HG02610 (cell line): ENCODE measurements at regions not wholly inside any gene's neighbourhood (a gene's known extent, or its start where the extent isn't known, plus 50 kb on each side); places are given as distances from the start of the nearest gene placed in this dataset.

Experiments used
- ATAC-seq: cut with Tn5 transposase; IDR thresholded peaks from one replicate; pipeline ENCODE4 v1.9.1; 2021; ENCODE audit warnings: mild to moderate bottlenecking, moderate library complexity; ENCODE audit not compliant: unreplicated experiment

DNA sequence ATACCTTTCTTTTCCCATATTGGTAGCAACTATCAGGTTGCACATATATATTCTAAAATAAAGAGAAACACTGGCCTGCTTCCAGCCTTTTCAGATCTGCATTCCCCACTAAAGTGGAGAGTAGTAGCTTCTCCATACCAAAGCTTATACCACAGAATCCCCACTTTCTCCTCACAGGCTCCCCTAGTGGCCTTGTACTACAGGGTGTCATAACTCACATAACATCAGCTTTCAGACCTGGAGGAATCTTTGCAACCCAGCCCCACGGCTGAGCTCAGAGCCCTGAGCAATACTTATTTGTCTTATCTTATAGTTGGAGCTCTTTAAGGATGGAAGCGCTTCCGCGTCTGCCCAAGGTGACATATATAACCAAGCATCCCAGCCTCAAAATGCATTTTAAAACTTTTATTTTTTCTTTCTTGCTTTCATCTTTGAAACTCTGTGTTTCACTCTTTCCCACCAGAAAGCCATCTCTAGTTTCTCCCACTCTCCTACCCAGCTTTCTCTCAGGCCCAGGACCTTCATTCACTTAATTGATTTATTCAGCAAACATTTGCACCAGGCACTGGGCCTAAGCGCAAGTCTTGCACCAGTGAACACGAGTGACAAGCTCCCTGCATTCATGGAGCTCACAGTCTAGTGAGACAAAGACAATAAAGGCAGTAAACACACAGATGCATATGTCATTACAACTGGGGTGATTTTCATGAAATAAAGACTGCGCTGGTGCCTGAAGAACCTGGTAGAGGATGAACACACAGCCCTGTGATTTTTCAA is 254.7 kb downstream of the IPO8 start:
- ATAC-seq = no peak

DNA sequence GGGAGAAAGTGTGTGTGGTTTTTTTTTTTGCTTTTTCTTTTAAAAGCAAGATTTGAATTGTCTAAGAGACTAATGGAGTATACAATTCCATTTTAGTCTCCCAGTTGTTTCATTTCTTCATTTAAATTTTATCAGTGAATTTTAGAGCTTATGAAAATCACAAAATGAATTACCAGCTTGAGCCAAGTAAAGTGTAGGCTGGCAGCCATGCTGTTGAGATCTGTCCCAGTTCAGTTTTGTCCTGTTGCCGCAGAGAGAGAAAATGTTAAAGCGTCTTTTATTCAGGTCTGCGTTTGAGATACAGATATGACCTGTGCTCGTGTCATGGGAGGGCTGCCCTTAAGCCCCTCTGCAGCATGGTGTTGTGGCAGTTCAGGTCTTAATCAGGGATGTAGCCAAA is 256.5 kb downstream of the IPO8 start:
- ATAC-seq = no peak

DNA sequence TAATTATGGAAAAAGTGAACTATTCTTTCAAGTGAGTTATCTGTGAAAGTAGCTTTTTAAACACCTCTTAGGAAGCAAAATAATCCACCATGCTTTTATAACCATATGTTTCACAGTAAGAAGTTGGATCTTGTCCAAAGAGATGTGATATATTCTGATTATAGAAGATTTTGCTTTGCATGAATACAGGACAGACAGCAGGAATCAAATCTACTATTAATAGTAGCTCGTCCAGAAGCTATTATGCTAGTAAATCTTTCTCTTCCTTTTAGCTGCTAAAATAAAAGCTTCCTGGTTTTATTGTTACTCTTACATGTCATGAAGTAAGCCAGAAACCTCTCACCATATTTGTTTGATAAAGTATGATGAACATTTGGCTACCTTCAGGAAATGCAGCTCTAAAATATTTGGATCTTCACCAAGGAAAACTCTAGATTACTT is 257.0 kb downstream of the IPO8 start:
- no peak for ATAC-seq

DNA sequence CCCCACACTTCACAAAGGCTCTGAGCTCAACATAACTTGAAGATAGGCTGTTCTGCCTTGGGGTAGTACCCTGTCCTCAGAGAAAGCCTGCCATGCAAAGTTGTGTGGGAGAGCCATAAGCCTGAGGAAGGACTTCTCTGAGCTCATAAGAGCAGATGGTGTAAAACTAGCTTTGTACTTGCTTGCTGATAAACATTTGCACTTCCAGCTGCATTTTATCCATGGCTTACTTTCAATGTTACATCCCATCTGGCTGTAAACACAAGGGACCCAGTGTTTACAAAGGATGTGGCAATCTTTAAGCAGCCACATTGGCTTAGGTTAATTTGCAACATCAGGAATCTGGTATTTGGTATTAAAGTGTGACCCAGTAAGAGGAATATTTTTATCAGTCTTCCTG is 258.1 kb downstream of the IPO8 start:
- ATAC-seq = no peak

DNA sequence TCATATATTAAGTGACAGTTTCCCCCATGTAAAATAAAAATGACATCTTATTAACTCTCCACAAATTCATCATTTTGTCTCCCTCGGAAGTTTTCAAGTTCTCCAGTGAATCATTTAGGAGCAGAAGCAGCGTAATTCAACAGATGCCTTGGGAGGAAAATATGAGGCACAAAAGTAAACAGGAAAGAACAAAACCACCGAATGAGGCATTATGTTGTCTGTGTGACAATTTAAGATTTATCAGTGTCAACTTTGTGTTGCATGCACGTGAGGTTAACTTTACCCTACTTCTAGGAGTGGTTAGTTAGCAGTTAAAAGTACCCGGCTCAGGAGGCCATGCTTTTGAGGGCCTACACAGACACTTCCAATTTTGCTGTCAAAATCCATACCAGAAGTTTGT is 258.6 kb downstream of the IPO8 start:
- no peak for ATAC-seq

DNA sequence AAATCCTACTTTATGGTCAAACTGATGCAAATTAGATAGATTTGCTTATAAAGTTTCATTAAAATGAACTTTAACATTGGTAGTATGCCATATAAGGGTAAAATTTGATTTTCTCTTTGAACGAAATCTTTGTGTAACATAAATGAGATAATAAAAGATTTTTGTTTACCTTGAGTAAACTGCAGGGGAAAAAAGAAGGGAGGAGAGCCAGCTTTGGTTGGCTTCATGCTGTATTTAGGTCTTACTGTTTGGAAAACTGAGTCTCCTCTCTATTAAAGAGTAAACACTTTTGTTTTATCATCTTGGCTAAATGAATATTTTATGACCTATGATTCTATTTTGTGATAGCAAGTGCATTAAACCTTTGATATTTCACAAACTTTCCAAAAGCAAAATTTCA is 267.6 kb downstream of the IPO8 start:
- ATAC-seq = no peak

DNA sequence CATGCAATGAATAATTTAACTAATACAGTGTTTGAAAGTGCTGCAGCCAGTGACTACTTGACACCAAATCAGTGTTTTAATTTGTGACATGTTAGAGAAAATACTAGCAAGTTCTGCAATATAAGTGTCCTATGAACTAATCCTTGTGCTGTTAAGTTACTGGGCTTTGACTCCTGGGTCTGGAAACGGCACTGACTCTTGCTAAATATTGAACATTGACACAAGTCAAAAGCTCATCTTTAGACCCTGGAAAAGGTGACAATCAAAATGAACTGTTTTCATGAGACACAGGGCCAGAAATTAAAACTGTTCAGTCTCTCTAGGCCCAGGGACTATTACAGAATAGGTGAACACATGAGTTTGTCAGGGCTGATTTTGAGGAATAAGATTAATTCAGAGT is 268.1 kb downstream of the IPO8 start:
- no peak for ATAC-seq

DNA sequence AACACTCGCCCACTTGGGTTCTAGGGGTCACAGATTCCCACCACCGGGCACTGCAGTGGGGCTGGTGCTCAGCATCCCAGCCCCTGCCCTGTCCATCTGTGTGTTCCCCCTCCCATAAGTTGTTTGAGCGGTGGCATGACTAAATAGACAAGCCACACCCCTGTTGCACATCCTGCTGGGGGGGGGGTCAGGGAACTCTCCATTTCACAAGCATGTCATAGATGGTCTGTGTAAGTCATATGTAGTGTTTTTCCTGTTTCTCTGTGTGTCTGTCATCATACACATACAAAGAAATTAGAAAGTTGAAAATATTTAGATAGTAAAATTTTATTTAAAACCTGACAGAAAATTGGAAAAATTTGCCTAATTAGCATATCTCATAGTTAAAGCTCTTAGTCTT is 270.2 kb downstream of the IPO8 start:
- ATAC-seq = no peak

DNA sequence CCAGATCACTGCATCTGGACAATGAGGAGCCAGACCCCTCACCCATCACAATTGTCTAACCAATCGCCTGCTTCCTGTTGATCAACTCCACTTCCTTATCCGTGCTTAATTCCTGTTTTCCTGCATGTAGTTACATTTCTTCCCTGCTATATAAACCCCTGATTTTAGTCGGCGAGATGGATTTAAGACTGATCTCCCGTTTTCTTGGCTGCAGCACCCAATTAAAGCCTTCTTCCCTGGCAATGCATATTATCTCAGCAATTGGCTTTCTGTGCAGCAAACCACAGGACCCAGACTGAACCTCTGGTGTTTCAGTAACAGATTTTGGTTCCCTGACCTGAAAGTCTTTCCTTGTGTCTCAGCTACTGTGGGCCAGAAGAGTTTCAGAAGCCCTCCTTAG is 272.3 kb downstream of the IPO8 start:
- no peak for ATAC-seq

DNA sequence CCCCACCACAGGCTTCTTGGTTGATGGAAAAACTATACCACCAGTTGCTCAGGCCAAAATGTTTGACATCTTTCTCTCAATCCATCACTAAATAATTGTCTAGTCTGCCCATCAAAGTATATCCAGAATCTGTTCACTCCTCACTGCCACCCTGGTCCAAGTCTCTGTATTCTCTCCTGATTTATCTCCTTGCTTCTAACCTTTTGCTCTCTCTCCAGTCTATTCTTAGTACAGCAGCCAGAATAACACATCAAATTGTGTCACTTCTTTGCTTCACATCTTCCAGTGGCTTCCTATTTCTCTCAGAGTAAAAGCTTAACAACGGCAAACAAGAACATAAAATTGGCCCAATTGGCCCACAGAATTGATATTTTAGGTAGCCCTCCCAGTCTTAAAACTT is 272.8 kb downstream of the IPO8 start:
- no peak for ATAC-seq

DNA sequence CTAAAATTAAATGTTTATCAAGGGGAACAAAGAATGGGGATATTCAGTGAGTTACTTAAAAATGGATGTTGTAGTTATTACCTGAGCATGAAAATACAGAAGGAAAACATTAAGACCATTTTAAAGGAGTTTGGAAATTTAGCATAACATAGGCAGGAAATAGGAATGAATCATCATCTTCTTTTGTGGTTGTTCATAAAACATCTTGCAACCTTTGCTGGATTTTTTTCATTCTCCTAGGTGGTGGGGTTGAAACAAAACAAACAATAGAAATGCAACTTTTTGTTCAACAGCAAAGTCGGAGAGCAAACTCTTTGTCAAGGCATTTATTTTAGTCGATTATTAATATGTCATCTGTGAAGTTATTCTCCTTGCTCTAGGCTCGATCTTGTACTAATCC is 275.1 kb downstream of the IPO8 start:
- no peak for ATAC-seq

DNA sequence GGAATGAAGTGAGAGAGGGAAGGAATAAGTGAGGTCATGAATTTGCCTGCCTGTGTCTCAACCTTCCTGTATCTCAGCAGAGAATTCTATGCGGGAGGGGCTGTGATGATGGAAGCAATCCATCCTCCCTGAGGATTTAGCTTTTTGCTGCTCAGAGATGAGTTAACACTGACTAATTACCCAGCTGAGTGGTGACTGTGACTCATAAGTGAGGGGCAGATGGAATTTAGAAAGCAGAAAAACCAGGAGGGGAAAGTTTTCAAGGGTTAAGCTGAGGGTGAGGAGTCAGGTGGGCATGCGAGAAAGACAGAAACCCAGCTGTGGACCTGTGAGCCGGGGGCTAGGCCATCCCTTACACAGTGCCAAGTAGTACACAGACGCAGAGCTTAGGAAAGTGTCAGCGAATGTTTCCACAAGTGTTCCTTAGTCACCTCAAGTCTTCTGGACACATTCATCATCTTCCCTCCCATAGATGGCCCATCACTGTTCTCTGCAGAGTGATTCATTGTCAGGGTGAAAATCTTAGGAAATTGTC is 277.9 kb downstream of the IPO8 start:
- no peak for ATAC-seq

DNA sequence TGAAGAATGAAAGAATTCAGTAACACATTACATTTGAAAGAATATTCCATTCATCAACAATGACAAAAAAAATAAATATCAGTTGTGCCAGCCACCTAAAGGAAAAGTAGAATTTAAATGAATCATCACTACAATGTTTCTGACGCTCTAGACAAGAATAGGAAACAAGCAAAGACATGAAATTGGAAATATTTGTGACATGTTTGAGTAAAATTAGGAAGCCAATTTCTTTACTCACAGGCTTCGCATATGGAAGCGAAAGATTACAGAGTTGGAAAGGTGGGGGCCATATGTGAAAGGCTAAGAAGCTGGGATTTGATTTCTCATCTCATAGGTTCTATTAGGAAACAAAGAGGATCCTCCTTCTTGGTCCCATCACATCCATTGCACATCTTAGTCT is 279.0 kb downstream of the IPO8 start:
- ATAC-seq = no peak

DNA sequence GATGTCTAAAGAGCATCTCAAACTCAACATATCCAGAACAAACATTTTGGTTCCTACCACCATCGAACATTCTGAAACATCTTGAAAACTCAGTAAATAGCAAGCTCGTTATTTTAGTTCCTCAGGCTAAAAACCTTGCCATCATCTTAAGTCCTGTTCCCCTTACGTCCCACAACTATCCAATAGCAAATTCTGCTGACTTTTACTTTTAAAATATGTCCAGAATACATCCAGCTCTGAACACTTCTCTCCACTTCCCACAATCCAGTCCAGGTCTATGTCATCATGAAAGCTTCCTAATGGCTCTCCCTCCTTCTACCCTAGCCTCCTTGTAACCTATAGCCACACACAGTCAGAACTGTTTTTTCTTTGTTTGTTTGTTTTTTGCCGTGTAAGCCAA is 279.9 kb downstream of the IPO8 start:
- no peak for ATAC-seq

DNA sequence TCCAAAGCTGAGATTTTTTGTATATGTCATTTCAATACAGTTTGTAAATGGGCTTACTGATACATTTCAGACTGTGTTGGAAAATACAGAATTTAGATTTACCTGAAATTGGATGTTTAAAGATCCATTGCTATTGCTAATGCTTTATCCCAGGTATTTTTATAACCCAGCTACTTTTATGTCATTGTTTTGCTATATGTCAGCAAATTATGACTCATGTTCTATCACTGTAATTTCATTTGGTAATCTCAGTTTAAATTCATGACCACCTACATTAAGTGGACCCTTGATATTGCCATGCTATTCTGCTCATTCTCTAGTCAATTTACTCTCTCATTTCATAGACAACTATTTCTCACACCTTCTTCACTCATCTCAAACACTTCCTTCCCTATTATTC is 281.2 kb downstream of the IPO8 start:
- ATAC-seq = no peak

DNA sequence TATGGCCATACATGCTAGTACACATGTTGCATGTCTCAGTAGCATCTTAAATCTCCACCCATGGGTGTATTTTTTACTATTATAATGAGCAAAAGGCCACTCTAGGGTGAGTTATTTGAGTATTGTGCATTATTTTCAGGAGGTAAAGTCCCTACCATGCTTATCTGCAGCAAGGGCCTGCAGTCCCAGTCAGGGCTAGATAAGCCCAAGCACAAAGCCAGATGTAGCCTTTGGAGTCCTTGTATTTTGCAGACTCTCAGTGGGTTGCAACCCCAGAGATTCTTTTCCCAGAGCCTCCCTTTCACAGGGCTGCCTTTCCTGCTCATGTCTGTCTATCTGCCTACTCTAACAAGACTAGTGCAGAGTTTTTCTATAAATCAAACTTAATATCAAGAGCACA is 295.3 kb downstream of the IPO8 start:
- no peak for ATAC-seq

DNA sequence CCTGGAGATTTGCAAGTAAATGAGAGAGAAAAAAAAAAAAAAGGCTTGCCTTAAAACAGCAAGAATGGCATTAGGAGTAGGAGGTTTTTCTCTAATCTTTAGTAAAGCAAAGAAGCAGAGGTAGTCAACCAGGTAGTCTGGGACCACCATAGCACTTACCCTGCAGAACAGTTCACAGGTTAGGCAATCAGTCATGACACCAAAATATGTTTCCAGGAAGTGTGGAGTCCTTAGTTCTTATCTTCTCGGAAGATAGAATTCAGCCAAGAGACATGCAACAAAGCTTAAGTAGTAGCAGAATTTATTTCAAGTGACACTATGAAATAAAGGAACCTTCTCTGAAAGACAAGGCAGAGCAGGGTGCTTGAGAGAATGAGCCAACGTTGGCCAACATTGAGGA is 295.8 kb downstream of the IPO8 start:
- ATAC-seq = no peak

DNA sequence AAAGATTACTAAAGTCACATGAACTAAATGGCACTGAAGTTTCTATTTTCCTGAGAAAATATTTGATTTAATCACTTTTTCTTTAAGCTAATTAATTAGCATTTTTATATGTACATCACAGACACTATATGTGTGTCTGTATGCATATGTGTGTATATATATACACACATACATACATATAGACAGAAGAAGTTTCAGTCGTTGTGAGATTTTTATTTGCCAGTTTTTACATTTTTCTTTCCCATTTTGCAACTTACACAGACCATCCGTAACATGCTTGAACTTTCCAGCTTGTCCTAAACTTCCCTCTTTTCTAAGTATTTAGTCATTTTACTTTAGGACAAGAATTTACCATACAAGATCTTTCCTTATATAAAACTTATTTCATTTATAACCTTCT is 299.1 kb downstream of the IPO8 start:
- no peak for ATAC-seq

DNA sequence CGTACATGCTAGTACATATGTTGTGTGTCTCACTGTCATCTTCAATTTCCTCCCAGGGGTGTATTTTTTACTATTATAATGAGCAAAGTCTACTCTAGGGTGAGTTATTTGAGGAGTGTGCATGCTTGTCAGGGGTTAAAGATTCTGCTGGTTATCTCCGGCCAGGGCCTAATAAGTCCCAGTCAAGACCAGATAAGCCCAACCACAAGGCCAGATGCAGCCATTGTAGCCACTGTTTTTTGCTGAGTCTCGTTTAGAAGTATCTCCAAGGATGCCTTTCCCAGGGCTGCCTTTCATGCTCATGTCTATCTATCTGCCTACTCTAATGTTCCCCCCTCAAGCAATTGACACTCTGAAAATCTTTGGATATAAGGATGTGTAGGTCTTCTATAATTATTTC is 300.5 kb downstream of the IPO8 start:
- ATAC-seq = no peak

DNA sequence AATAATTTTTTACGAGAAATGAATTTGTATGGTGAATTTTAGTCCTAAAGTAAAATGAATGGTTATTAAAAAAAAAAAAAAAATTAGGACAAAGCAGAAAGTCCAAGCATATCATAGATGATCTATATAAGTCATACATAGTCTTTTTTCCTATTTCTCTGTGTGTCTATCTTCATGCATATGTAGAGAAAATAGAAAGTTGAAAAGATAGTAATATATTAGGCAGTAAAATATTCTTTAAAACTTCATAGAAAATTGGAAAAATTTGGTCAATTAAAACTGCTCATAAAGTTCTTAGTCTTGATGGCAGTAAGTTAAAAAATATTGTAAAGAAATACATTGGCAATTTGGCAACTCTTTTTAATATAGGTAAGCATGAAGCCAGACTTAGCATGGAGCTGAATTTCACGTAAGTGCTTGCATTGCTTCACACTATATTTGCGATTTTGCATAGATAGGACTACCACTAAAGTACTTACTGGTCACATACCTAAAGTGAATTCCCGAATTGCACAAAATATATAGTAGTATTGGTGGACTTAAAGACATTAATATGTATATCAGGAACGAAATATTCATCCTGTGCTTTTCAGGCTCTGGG is 303.8 kb downstream of the IPO8 start:
- ATAC-seq = no peak

DNA sequence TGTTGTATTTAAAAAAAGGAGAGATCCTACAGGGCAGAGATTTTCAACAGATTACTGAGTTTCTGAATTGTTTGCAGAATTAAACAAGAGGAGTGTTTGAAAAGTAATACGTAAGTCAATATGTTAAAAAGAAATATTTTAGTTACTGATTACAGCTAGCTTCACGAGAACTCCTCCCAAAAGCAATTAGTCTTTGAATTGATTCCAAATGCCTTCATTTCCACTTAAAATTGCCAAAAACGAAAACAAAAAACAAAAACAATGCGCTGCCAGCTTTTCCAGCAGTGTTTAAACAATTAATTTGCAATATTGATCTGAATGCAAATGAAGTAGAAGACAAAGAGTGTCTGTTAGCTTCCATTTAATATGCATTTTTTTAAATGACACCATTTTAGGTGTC is 310.0 kb downstream of the IPO8 start:
- no peak for ATAC-seq

DNA sequence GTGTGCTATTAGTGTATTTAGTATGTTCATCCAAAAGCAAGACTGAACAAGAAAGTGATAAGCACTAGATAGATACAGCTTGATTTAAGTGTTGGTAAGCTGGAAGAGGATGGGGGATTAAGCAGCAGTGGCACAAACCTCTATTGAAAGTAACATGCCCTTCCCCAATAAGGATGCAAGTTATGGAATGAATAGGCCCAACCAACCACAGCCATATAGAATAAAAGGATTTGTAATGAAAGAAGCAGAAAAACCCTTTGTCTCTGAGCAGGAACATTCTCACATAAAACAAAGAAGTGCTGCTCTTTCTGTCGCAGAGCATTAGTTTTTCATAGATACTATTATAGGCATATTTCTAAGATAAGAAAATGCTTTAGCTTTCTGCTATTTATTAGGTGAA is 310.7 kb downstream of the IPO8 start:
- no peak for ATAC-seq

DNA sequence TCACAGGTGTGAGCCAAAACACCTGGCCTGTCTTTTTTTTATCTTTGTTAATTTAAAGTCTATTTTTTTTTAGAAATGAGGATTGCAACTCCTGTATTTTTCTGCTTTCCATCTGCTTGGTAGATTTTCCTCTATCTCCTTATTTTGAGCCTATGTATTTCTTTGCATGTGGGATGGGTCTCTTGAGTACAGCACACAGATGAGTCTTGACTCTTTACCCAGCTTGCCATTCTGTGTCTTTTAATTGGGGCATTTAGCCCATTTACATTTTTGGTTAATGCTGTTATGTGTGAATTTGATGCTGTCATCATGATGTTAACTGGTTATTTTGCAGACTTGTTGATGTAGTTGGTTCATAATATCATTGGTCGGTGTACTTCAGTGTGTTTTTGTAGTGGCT is 317.4 kb downstream of the IPO8 start:
- no peak for ATAC-seq
